GM12874 (cell line): ENCODE measurements at regions not wholly inside any gene's neighbourhood (a gene's known extent, or its start where the extent isn't known, plus 50 kb on each side); places are given as distances from the start of the nearest gene placed in this dataset.

Experiments
- TF ChIP-seq, protein P1 (sequence below): IDR thresholded peaks from 2 replicates; pipeline ENCODE4 v1.5.1; 2011; ENCODE audit warnings: low read depth, mild to moderate bottlenecking, control low read depth, low read length, moderate library complexity; ENCODE audit not compliant: insufficient read depth

DNA sequence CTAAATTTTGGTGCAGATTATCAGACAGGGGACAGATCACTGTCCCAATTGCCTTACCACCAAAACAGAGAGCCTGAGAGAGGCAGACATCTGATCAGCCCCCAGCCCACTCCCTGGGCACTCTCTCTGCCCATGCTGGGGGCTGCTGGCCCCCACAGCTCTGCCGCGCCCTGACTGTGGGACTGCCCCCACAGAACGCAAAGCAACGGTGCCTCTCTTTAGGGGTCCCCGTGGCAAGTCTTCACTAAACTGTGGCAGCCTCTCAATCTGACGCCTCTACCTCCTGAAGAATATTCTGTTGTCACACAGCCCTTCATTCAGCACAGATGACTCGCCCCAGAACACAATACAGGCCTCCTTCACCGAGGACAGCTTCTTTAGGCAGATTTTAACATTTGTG lies 197.4 kb downstream of the ERCC6L2 start:
- TF ChIP-seq, protein P1, sequence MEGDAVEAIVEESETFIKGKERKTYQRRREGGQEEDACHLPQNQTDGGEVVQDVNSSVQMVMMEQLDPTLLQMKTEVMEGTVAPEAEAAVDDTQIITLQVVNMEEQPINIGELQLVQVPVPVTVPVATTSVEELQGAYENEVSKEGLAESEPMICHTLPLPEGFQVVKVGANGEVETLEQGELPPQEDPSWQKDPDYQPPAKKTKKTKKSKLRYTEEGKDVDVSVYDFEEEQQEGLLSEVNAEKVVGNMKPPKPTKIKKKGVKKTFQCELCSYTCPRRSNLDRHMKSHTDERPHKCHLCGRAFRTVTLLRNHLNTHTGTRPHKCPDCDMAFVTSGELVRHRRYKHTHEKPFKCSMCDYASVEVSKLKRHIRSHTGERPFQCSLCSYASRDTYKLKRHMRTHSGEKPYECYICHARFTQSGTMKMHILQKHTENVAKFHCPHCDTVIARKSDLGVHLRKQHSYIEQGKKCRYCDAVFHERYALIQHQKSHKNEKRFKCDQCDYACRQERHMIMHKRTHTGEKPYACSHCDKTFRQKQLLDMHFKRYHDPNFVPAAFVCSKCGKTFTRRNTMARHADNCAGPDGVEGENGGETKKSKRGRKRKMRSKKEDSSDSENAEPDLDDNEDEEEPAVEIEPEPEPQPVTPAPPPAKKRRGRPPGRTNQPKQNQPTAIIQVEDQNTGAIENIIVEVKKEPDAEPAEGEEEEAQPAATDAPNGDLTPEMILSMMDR = no peak

- TF ChIP-seq, protein P1 = no peak
These were observed 196.3 kb downstream of the ERCC6L2 start for GRCh38 chr9:96071815-96072124.

DNA sequence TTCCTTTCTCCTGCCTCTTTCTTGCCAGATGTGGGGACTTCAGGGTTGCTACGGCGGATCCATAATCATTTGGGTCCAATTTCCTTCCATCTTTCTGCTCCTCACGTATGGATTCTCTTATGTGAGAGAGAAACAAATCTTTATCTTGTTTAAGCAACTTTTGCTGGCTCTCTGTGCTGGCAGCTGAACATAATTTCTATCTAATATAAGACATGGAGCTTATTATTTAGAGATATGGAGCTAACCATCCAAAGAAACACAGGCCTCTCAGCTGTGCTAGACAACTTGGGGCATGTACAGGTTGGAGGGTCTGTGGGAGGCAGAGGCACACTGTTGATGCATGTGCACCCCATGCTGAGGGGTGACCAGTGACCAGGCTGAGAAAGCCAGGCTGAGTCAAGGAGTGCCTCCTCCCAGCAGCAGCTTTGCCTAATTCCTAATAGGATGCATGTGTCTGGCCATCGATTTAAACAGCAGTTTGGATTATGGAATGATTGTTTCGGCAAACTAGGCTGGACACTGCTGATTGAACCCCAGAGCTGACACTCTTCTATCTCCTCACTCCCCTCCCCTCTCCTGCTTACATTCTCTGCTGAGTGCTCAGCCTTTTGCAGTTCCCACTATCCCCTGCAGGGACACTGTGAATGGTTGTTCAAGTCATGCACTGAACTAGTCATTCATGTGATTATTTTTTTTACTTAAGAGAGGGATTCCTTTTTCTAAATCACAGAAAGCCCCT lies 195.8 kb downstream of the ERCC6L2 start:
- TF ChIP-seq, protein P1 = peak; percentile 64; the same call in 1 of the 2 replicates

DNA sequence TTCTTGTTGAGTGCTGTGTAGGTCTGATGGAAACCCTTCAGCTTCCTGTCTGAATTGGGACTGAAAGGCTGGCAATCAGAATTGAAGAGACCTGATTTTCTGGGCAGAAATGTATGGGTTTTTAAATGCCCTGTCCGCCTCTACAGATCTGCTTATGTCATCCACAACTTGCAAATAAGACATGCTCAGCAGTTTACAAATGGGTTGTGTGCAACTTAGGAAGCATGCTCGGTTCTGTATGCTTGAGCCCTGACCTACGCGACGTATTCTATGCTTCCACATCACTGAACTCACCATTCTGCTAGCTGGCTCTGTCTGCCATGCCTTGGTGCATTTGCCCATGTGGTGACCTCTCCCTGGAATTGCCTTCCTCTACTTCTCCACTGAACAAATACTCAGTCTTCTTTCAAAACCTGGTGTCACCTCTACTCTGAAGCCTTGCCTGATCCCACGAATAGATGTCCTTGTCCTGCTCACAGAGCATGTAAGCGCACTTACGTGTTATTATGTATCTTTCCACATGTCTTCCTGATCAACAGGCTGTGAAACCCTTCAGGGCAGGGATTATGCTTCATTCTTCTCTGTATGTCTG lies 194.2 kb downstream of the ERCC6L2 start:
- TF ChIP-seq, protein P1 = no peak

DNA sequence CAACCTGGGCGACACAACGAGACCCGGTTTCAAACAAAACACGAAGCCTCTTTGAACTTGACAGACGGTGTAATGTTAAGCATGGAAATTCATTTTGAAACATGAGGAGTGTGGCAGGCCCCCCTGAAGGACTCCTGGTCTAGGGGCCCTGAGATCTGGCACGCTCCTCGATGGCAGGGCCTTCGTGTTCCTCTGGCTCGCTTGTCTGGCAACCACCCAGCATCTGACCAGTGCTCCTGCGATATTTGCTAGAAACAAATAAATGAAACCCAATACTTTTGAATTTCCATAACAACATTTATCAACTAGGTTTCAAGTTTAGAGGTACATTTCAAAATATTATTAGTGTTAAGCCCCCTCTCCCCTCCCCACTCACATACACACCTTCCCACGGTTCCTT lies 193.0 kb downstream of the ERCC6L2 start:
- TF ChIP-seq, protein P1 = no peak

- TF ChIP-seq, protein P1 = no peak
These were observed 192.1 kb downstream of the ERCC6L2 start for GRCh38 chr9:96067600-96067999.

- TF ChIP-seq, protein P1 = no peak
These were observed 191.5 kb downstream of the ERCC6L2 start for GRCh38 chr9:96067004-96067403.
